HFFc6 (cell line): ENCODE measurements at regions not wholly inside any gene's neighbourhood (a gene's known extent, or its start where the extent isn't known, plus 50 kb on each side); places are given as distances from the start of the nearest gene placed in this dataset.

ENCODE experiments used
- DNase-seq: peaks from one replicate; pipeline ENCODE4 v3.0.0-alpha.2; 2018
- H3K27ac Mint-ChIP-seq: 2 replicates; pipeline ENCODE4 v1.8.0; 2020; ENCODE audit warnings: mild to moderate bottlenecking, mixed read lengths
- H3K27me3 Mint-ChIP-seq: 2 replicates; pipeline ENCODE4 v1.8.0; 2021; ENCODE audit warnings: mild to moderate bottlenecking, moderate library complexity, mixed read lengths; ENCODE audit not compliant: insufficient read depth
- H3K36me3 Mint-ChIP-seq: 2 replicates; pipeline ENCODE4 v1.8.0; 2021; ENCODE audit warnings: low read depth, mixed read lengths
- H3K4me1 Mint-ChIP-seq: 2 replicates; pipeline ENCODE4 v1.8.0; 2020; ENCODE audit warnings: low read depth, mixed read lengths
- H3K4me3 Mint-ChIP-seq: 2 replicates; pipeline ENCODE4 v1.8.0; 2020; ENCODE audit warnings: mild to moderate bottlenecking, moderate library complexity, mixed read lengths
- H3K9me3 Mint-ChIP-seq: 2 replicates; pipeline ENCODE4 v1.8.0; 2020; ENCODE audit warnings: mild to moderate bottlenecking, mixed read lengths
- CTCF ChIP-seq: fragments of 200-600 bp; sonication (generic); IDR thresholded peaks from 2 replicates; pipeline ENCODE4 v1.5.0; 2021; ENCODE audit warnings: antibody characterized with exemption, mild to moderate bottlenecking

GRCh38 chr4:37771771-37772170, 54.7 kb upstream of the PGM2 start:
- DNase-seq: no peak
- Mint-ChIP-seq H3K36me3 (no peaks in the 10 kb centered on the region), H3K4me1 (no peaks in the 10 kb centered on the region), H3K27me3 (peaks cover 25% of the 10 kb centered on the region), H3K27ac (no peak overlapping the region), H3K9me3 (no peaks in the 10 kb centered on the region), H3K4me3 (no peak overlapping the region)
- TF ChIP-seq CTCF: no peak

- no peaks in the 10 kb centered on the region for H3K36me3 Mint-ChIP-seq
- TF ChIP-seq CTCF: no peak
- no peaks in the 10 kb centered on the region for H3K9me3 Mint-ChIP-seq
- H3K4me1 Mint-ChIP-seq: no peaks in the 10 kb centered on the region
- H3K4me3 Mint-ChIP-seq: no peak overlapping the region
- peaks cover 28% of the 10 kb centered on the region for H3K27me3 Mint-ChIP-seq
- H3K27ac Mint-ChIP-seq: no peak overlapping the region
- DNase-seq: peak; percentile 15
Measured at GRCh38 chr4:37770016-37770415, 56.5 kb upstream of the PGM2 start.

- Mint-ChIP-seq H3K36me3 (no peaks in the 10 kb centered on the region), H3K4me1 (no peaks in the 10 kb centered on the region), H3K27ac (no peak overlapping the region), H3K27me3 (peaks cover 27% of the 10 kb centered on the region), H3K4me3 (no peak overlapping the region), H3K9me3 (no peaks in the 10 kb centered on the region)
- DNase-seq: no peak
- no peak for TF ChIP-seq CTCF
Measured at GRCh38 chr4:37769391-37769989, 57.0 kb upstream of the PGM2 start.

- Mint-ChIP-seq H3K27ac (no peak overlapping the region), H3K27me3 (peaks cover 19% of the 10 kb centered on the region), H3K4me3 (no peak overlapping the region), H3K36me3 (no peaks in the 10 kb centered on the region), H3K9me3 (no peaks in the 10 kb centered on the region), H3K4me1 (no peaks in the 10 kb centered on the region)
- peak; percentile 19 for DNase-seq
- no peak for TF ChIP-seq CTCF
Measured at GRCh38 chr4:37767546-37767945, 58.9 kb upstream of the PGM2 start.

GRCh38 chr4:37767019-37767418, 59.5 kb upstream of the PGM2 start:
- no peak for TF ChIP-seq CTCF
- H3K4me3 Mint-ChIP-seq: no peak overlapping the region
- no peak overlapping the region for H3K27ac Mint-ChIP-seq
- peaks cover 20% of the 10 kb centered on the region for H3K27me3 Mint-ChIP-seq
- no peaks in the 10 kb centered on the region for H3K4me1 Mint-ChIP-seq
- H3K9me3 Mint-ChIP-seq: no peaks in the 10 kb centered on the region
- H3K36me3 Mint-ChIP-seq: no peaks in the 10 kb centered on the region
- DNase-seq: no peak

- Mint-ChIP-seq H3K4me1 (no peaks in the 10 kb centered on the region), H3K36me3 (no peaks in the 10 kb centered on the region), H3K27me3 (peaks cover 22% of the 10 kb centered on the region), H3K27ac (no peak overlapping the region), H3K4me3 (no peak overlapping the region), H3K9me3 (no peaks in the 10 kb centered on the region)
- no peak for TF ChIP-seq CTCF
- no peak for DNase-seq
Measured at GRCh38 chr4:37765741-37766140, 60.7 kb upstream of the PGM2 start.
